ENCODE measurements at regions not wholly inside any gene's neighbourhood (a gene's known extent, or its start where the extent isn't known, plus 50 kb on each side); places are given as distances from the start of the nearest gene placed in this dataset.

GRCh38 chr1:79781261-79781660 lies 774.7 kb upstream of the ADGRL4 start:
- H3K9me3 ChIP-seq (ENCODE audit: control insufficient read depth, low read length), result no peaks in the 10 kb centered on the region
- no peak overlapping the region for H3K23ac ChIP-seq (ENCODE audit: low read length in 2 of 2)
- H2BK12ac ChIP-seq (ENCODE audit: low read length in 2 of 2), result no peak overlapping the region
- no peak overlapping the region for H3K14ac ChIP-seq (ENCODE audit: low read length in 2 of 2)
- no peak overlapping the region for H3K27ac ChIP-seq (ENCODE audit: low read length, poor library complexity, severe bottlenecking)
- no peak for DNase-seq
- H4K91ac ChIP-seq (ENCODE audit: low read length), result no peak overlapping the region
- 90% methylated on average over 2 of the region's 3 CpGs for WGBS
- no peak overlapping the region for H2BK15ac ChIP-seq (ENCODE audit: low read depth, poor library complexity, severe bottlenecking)
- H3K18ac ChIP-seq (ENCODE audit: low read depth in 1 of 2, low read length in 2 of 2), result no peak overlapping the region
- H2AFZ ChIP-seq (ENCODE audit: low read depth, low read length), result no peak overlapping the region
- no peaks in the 10 kb centered on the region for H3K79me1 ChIP-seq (replicated peaks; ENCODE audit: low read length, poor library complexity, severe bottlenecking)
- H3K4me1 ChIP-seq (ENCODE audit: control insufficient read depth, insufficient read depth, low read depth, low read length), result no peaks in the 10 kb centered on the region
- no peaks in the 10 kb centered on the region for H3K27me3 ChIP-seq (ENCODE audit: control insufficient read depth in 1 of 2, insufficient read depth in 1 of 2, low read length in 2 of 2)
- no peak overlapping the region for H3K9ac ChIP-seq (ENCODE audit: low read length)
- H2AK5ac ChIP-seq (ENCODE audit: low read length, severe bottlenecking), result no peak overlapping the region
- H4K8ac ChIP-seq (ENCODE audit: low read length), result no peak overlapping the region
- H3K4ac ChIP-seq (ENCODE audit: low read depth in 1 of 2, low read length in 2 of 2), result no peak overlapping the region
- no peak overlapping the region for H3K4me2 ChIP-seq (ENCODE audit: low read length, poor library complexity, severe bottlenecking)
- H2BK5ac ChIP-seq (ENCODE audit: low read depth, low read length, poor library complexity, severe bottlenecking), result no peak overlapping the region
- no peak overlapping the region for H2BK120ac ChIP-seq (ENCODE audit: low read depth, low read length)
- no peaks in the 10 kb centered on the region for H3K36me3 ChIP-seq (ENCODE audit: control insufficient read depth in 1 of 2, insufficient read depth in 2 of 2, low read depth in 1 of 2, low read length in 2 of 2)
- no peak overlapping the region for H3K4me3 ChIP-seq (ENCODE audit: insufficient read depth in 1 of 2, low read depth in 1 of 2, low read length in 2 of 2)

- Histone ChIP-seq H3K4me2 (ENCODE audit: low read length, poor library complexity, severe bottlenecking) (no peak overlapping the region), H2BK5ac (ENCODE audit: low read depth, low read length, poor library complexity, severe bottlenecking) (no peak overlapping the region), H3K9ac (ENCODE audit: low read length) (no peak overlapping the region), H2AFZ (ENCODE audit: low read depth, low read length) (no peak overlapping the region), H4K91ac (ENCODE audit: low read length) (no peak overlapping the region), H2AK5ac (ENCODE audit: low read length, severe bottlenecking) (no peak overlapping the region), H3K4me1 (ENCODE audit: control insufficient read depth, insufficient read depth, low read depth, low read length) (no peaks in the 10 kb centered on the region), H3K36me3 (ENCODE audit: control insufficient read depth in 1 of 2, insufficient read depth in 2 of 2, low read depth in 1 of 2, low read length in 2 of 2) (no peaks in the 10 kb centered on the region), H3K23ac (ENCODE audit: low read length in 2 of 2) (no peak overlapping the region), H3K27me3 (ENCODE audit: control insufficient read depth in 1 of 2, insufficient read depth in 1 of 2, low read length in 2 of 2) (no peaks in the 10 kb centered on the region), H3K9me3 (ENCODE audit: control insufficient read depth, low read length) (no peaks in the 10 kb centered on the region), H3K4ac (ENCODE audit: low read depth in 1 of 2, low read length in 2 of 2) (no peak overlapping the region), H3K14ac (ENCODE audit: low read length in 2 of 2) (no peak overlapping the region), H2BK120ac (ENCODE audit: low read depth, low read length) (no peak overlapping the region), H3K4me3 (ENCODE audit: insufficient read depth in 1 of 2, low read depth in 1 of 2, low read length in 2 of 2) (no peak overlapping the region), H3K27ac (ENCODE audit: low read length, poor library complexity, severe bottlenecking) (no peak overlapping the region), H3K18ac (ENCODE audit: low read depth in 1 of 2, low read length in 2 of 2) (no peak overlapping the region), H2BK12ac (ENCODE audit: low read length in 2 of 2) (no peak overlapping the region), H3K79me1 (replicated peaks; ENCODE audit: low read length, poor library complexity, severe bottlenecking) (no peaks in the 10 kb centered on the region), H4K8ac (ENCODE audit: low read length) (no peak overlapping the region), H2BK15ac (ENCODE audit: low read depth, poor library complexity, severe bottlenecking) (no peak overlapping the region)
- WGBS, result 86% methylated on average over 2 of the region's 2 CpGs
- no peak for DNase-seq
Measured at GRCh38 chr1:79777481-79778219, 771.1 kb upstream of the ADGRL4 start.

- Histone ChIP-seq H2BK12ac (ENCODE audit: low read length in 2 of 2) (no peak overlapping the region), H3K27ac (ENCODE audit: low read length, poor library complexity, severe bottlenecking) (no peak overlapping the region), H3K9me3 (ENCODE audit: control insufficient read depth, low read length) (no peaks in the 10 kb centered on the region), H3K4me3 (ENCODE audit: insufficient read depth in 1 of 2, low read depth in 1 of 2, low read length in 2 of 2) (no peak overlapping the region), H3K4me1 (ENCODE audit: control insufficient read depth, insufficient read depth, low read depth, low read length) (no peaks in the 10 kb centered on the region), H3K36me3 (ENCODE audit: control insufficient read depth in 1 of 2, insufficient read depth in 2 of 2, low read depth in 1 of 2, low read length in 2 of 2) (no peaks in the 10 kb centered on the region), H2AFZ (ENCODE audit: low read depth, low read length) (no peak overlapping the region), H3K9ac (ENCODE audit: low read length) (no peak overlapping the region), H3K23ac (ENCODE audit: low read length in 2 of 2) (no peak overlapping the region), H2BK5ac (ENCODE audit: low read depth, low read length, poor library complexity, severe bottlenecking) (no peak overlapping the region), H4K91ac (ENCODE audit: low read length) (no peak overlapping the region), H4K8ac (ENCODE audit: low read length) (no peak overlapping the region), H2BK15ac (ENCODE audit: low read depth, poor library complexity, severe bottlenecking) (no peak overlapping the region), H3K4me2 (ENCODE audit: low read length, poor library complexity, severe bottlenecking) (no peak overlapping the region), H3K14ac (ENCODE audit: low read length in 2 of 2) (no peak overlapping the region), H3K18ac (ENCODE audit: low read depth in 1 of 2, low read length in 2 of 2) (no peak overlapping the region), H3K4ac (ENCODE audit: low read depth in 1 of 2, low read length in 2 of 2) (no peak overlapping the region), H3K27me3 (ENCODE audit: control insufficient read depth in 1 of 2, insufficient read depth in 1 of 2, low read length in 2 of 2) (no peaks in the 10 kb centered on the region), H2AK5ac (ENCODE audit: low read length, severe bottlenecking) (no peak overlapping the region), H3K79me1 (replicated peaks; ENCODE audit: low read length, poor library complexity, severe bottlenecking) (no peaks in the 10 kb centered on the region), H2BK120ac (ENCODE audit: low read depth, low read length) (no peak overlapping the region)
- WGBS, result no CpG with 5 or more reads among the region's 2 CpGs
- no peak for DNase-seq
Measured at GRCh38 chr1:79775402-79775801, 768.9 kb upstream of the ADGRL4 start.

DNA sequence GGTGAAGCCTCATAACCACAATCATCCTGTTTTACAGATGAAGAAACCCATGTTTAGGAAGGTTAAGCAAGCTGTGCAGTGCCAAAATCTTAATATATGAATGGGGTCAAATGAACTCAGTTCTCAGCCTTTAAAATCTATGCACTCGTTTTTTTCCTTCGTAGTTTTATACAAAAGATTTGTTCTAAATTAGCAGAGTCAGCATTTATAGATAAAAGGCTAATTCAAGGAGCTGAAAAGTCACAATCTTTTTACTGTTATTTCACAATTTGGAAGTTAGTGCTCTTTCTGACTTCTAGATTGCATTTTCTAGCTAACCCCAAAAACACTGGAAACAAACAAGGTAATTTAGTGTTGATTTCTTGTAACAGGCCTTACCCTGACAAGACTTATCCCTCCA lies 766.9 kb upstream of the ADGRL4 start:
- H3K27me3 ChIP-seq (ENCODE audit: control insufficient read depth in 1 of 2, insufficient read depth in 1 of 2, low read length in 2 of 2), result no peaks in the 10 kb centered on the region
- no peak overlapping the region for H3K4me2 ChIP-seq (ENCODE audit: low read length, poor library complexity, severe bottlenecking)
- no peak overlapping the region for H3K23ac ChIP-seq (ENCODE audit: low read length in 2 of 2)
- no peaks in the 10 kb centered on the region for H3K79me1 ChIP-seq (replicated peaks; ENCODE audit: low read length, poor library complexity, severe bottlenecking)
- H2AK5ac ChIP-seq (ENCODE audit: low read length, severe bottlenecking), result no peak overlapping the region
- no peak overlapping the region for H2BK15ac ChIP-seq (ENCODE audit: low read depth, poor library complexity, severe bottlenecking)
- no peak overlapping the region for H4K8ac ChIP-seq (ENCODE audit: low read length)
- no CpG with 5 or more reads among the region's 2 CpGs for WGBS
- no peaks in the 10 kb centered on the region for H3K36me3 ChIP-seq (ENCODE audit: control insufficient read depth in 1 of 2, insufficient read depth in 2 of 2, low read depth in 1 of 2, low read length in 2 of 2)
- no peak overlapping the region for H2BK120ac ChIP-seq (ENCODE audit: low read depth, low read length)
- no peak overlapping the region for H3K9ac ChIP-seq (ENCODE audit: low read length)
- no peak overlapping the region for H3K18ac ChIP-seq (ENCODE audit: low read depth in 1 of 2, low read length in 2 of 2)
- no peak overlapping the region for H4K91ac ChIP-seq (ENCODE audit: low read length)
- no peak overlapping the region for H2BK12ac ChIP-seq (ENCODE audit: low read length in 2 of 2)
- H3K4ac ChIP-seq (ENCODE audit: low read depth in 1 of 2, low read length in 2 of 2), result no peak overlapping the region
- no peak for DNase-seq
- H2AFZ ChIP-seq (ENCODE audit: low read depth, low read length), result no peak overlapping the region
- H3K27ac ChIP-seq (ENCODE audit: low read length, poor library complexity, severe bottlenecking), result no peak overlapping the region
- H3K14ac ChIP-seq (ENCODE audit: low read length in 2 of 2), result no peak overlapping the region
- H3K9me3 ChIP-seq (ENCODE audit: control insufficient read depth, low read length), result no peaks in the 10 kb centered on the region
- H3K4me1 ChIP-seq (ENCODE audit: control insufficient read depth, insufficient read depth, low read depth, low read length), result no peaks in the 10 kb centered on the region
- no peak overlapping the region for H3K4me3 ChIP-seq (ENCODE audit: insufficient read depth in 1 of 2, low read depth in 1 of 2, low read length in 2 of 2)
- H2BK5ac ChIP-seq (ENCODE audit: low read depth, low read length, poor library complexity, severe bottlenecking), result no peak overlapping the region

Measured in mesenchymal stem cell (in vitro differentiated cells and primary cell).